ENCODE measurements at regions not wholly inside any gene's neighbourhood (a gene's known extent, or its start where the extent isn't known, plus 50 kb on each side); places are given as distances from the start of the nearest gene placed in this dataset.

DNA sequence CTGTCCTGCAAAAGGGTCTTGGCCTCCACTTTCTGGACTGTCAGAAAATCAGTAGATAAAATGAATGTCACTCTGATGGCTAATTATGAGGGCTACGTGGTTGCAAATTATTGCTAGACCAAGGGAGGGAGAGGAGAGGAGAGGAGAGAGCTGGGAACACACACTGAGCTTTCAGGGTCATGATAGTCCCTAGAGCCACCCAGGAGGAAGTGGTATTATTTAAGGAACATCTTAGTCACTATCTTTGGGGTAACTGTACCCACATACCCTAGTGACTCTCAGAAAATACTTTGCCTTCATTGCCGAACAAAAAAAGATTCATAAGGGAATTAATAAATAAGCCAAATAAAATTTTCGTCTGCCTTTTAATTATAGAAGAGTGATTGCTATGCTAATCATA is 642.3 kb upstream of the CFAP20DC start:
- FAIRE-seq (no peak), DNase-seq (ENCODE audit: low read depth) (no peak)
- peaks cover 2% of the 10 kb centered on the region for H3K36me3 Mint-ChIP-seq (ENCODE audit: low read depth, unreplicated experiment)
- no peaks in the 10 kb centered on the region for H3K79me2 ChIP-seq (ENCODE audit: insufficient read depth, low read length)
- no peak overlapping the region for H3K9ac ChIP-seq (ENCODE audit: low read length)
- no peaks in the 10 kb centered on the region for H3K27me3 ChIP-seq (ENCODE audit: insufficient read depth, low read length)
- no peak overlapping the region for H3K4me2 ChIP-seq (ENCODE audit: low read length)
- H3K4me3 ChIP-seq (ENCODE audit: insufficient read depth, low read depth, low read length), result no peak overlapping the region
- H3K27ac Mint-ChIP-seq (ENCODE audit: unreplicated experiment), result no peak overlapping the region
- no peaks in the 10 kb centered on the region for H3K4me1 Mint-ChIP-seq (ENCODE audit: low read depth, unreplicated experiment)
- no peak overlapping the region for H3K27ac ChIP-seq (ENCODE audit: low read depth, low read length)
- no peak overlapping the region for H3K4me3 Mint-ChIP-seq (ENCODE audit: unreplicated experiment)
- H3K9me3 Mint-ChIP-seq (ENCODE audit: unreplicated experiment), result peaks cover 2% of the 10 kb centered on the region
- no peaks in the 10 kb centered on the region for H3K36me3 ChIP-seq (ENCODE audit: insufficient read depth, low read length)
- no peak overlapping the region for H2AFZ ChIP-seq (ENCODE audit: low read depth, low read length)
- no peaks in the 10 kb centered on the region for H4K20me1 ChIP-seq (ENCODE audit: insufficient read depth, low read length)
- no peaks in the 10 kb centered on the region for H3K4me1 ChIP-seq (ENCODE audit: insufficient read depth, low read length)
- no peak for TF ChIP-seq EZH2 (IDR thresholded peaks at IDR 0.05; ENCODE audit: insufficient read depth, low read length)
- TF ChIP-seq, protein P1, sequence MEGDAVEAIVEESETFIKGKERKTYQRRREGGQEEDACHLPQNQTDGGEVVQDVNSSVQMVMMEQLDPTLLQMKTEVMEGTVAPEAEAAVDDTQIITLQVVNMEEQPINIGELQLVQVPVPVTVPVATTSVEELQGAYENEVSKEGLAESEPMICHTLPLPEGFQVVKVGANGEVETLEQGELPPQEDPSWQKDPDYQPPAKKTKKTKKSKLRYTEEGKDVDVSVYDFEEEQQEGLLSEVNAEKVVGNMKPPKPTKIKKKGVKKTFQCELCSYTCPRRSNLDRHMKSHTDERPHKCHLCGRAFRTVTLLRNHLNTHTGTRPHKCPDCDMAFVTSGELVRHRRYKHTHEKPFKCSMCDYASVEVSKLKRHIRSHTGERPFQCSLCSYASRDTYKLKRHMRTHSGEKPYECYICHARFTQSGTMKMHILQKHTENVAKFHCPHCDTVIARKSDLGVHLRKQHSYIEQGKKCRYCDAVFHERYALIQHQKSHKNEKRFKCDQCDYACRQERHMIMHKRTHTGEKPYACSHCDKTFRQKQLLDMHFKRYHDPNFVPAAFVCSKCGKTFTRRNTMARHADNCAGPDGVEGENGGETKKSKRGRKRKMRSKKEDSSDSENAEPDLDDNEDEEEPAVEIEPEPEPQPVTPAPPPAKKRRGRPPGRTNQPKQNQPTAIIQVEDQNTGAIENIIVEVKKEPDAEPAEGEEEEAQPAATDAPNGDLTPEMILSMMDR (IDR thresholded peaks at IDR 0.05; ENCODE audit: insufficient read depth, low read depth, low read length), result no peak
- no peaks in the 10 kb centered on the region for H3K9me3 ChIP-seq (ENCODE audit: insufficient read depth, low read depth, low read length)
- no peaks in the 10 kb centered on the region for H3K27me3 Mint-ChIP-seq (ENCODE audit: low read depth, unreplicated experiment)

DNA sequence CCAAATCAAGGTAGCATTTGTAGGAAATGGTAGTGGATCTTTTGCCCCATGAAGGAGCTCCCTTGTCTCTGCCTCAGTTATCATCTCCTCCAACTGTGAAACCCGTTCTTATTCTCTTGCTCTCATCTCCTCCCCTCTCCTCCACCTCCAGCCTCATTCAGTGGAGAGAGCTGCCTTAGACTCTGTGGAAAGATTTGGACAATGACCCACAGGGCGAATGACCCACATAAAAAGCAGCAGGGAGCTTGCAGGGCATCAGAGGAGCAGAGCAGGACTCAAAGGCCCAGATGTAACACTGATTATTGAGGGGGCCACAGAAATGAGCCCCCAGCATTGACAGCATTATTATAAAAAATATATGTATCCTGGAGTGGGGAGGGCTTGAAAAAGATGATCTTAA is 641.1 kb upstream of the CFAP20DC start:
- DNase-seq (ENCODE audit: low read depth), result no peak
- Mint-ChIP-seq H3K27me3 (ENCODE audit: low read depth, unreplicated experiment) (no peaks in the 10 kb centered on the region), H3K4me3 (ENCODE audit: unreplicated experiment) (no peak overlapping the region), H3K36me3 (ENCODE audit: low read depth, unreplicated experiment) (peaks cover 2% of the 10 kb centered on the region), H3K4me1 (ENCODE audit: low read depth, unreplicated experiment) (no peaks in the 10 kb centered on the region), H3K9me3 (ENCODE audit: unreplicated experiment) (peaks cover 2% of the 10 kb centered on the region), H3K27ac (ENCODE audit: unreplicated experiment) (no peak overlapping the region)
- Histone ChIP-seq H3K27me3 (ENCODE audit: insufficient read depth, low read length) (no peaks in the 10 kb centered on the region), H3K4me1 (ENCODE audit: insufficient read depth, low read length) (no peaks in the 10 kb centered on the region), H2AFZ (ENCODE audit: low read depth, low read length) (no peak overlapping the region), H3K9me3 (ENCODE audit: insufficient read depth, low read depth, low read length) (no peaks in the 10 kb centered on the region), H3K36me3 (ENCODE audit: insufficient read depth, low read length) (no peaks in the 10 kb centered on the region), H3K4me2 (ENCODE audit: low read length) (no peak overlapping the region), H3K79me2 (ENCODE audit: insufficient read depth, low read length) (no peaks in the 10 kb centered on the region), H4K20me1 (ENCODE audit: insufficient read depth, low read length) (no peaks in the 10 kb centered on the region), H3K9ac (ENCODE audit: low read length) (no peak overlapping the region), H3K4me3 (ENCODE audit: insufficient read depth, low read depth, low read length) (no peak overlapping the region), H3K27ac (ENCODE audit: low read depth, low read length) (no peak overlapping the region)
- FAIRE-seq, result no peak
- no peak for TF ChIP-seq EZH2 (IDR thresholded peaks at IDR 0.05; ENCODE audit: insufficient read depth, low read length)
- TF ChIP-seq, protein P1 (IDR thresholded peaks at IDR 0.05; ENCODE audit: insufficient read depth, low read depth, low read length), result no peak

DNA sequence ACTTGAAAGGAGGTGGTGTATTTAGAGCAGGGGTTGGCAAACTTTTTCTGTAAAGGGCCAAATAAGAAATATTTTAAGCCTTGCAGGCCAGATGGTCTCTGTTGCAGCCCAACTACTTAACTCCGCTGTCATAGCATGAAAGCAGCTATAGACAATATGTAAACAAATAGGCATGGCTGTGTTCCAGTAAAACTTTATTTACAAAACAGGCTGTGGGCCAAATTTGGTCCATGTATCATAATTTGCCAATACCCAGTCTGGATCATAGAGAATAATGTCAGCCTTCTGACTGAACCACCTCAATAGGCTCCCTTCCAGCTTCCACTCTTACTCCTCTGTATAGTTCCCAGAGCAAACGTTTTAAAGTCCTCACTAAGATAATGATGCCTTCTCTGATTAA is 638.8 kb upstream of the CFAP20DC start:
- Histone ChIP-seq H3K4me2 (ENCODE audit: low read length) (no peak overlapping the region), H4K20me1 (ENCODE audit: insufficient read depth, low read length) (no peaks in the 10 kb centered on the region), H2AFZ (ENCODE audit: low read depth, low read length) (no peak overlapping the region), H3K9me3 (ENCODE audit: insufficient read depth, low read depth, low read length) (no peaks in the 10 kb centered on the region), H3K27me3 (ENCODE audit: insufficient read depth, low read length) (no peaks in the 10 kb centered on the region), H3K36me3 (ENCODE audit: insufficient read depth, low read length) (no peaks in the 10 kb centered on the region), H3K27ac (ENCODE audit: low read depth, low read length) (no peak overlapping the region), H3K4me3 (ENCODE audit: insufficient read depth, low read depth, low read length) (no peak overlapping the region), H3K4me1 (ENCODE audit: insufficient read depth, low read length) (no peaks in the 10 kb centered on the region), H3K79me2 (ENCODE audit: insufficient read depth, low read length) (no peaks in the 10 kb centered on the region), H3K9ac (ENCODE audit: low read length) (no peak overlapping the region)
- FAIRE-seq (no peak), DNase-seq (ENCODE audit: low read depth) (no peak)
- H3K27ac Mint-ChIP-seq (ENCODE audit: unreplicated experiment), result no peak overlapping the region
- no peak overlapping the region for H3K4me3 Mint-ChIP-seq (ENCODE audit: unreplicated experiment)
- H3K27me3 Mint-ChIP-seq (ENCODE audit: low read depth, unreplicated experiment), result peaks cover 2% of the 10 kb centered on the region
- no peaks in the 10 kb centered on the region for H3K9me3 Mint-ChIP-seq (ENCODE audit: unreplicated experiment)
- TF ChIP-seq, protein P1 (IDR thresholded peaks at IDR 0.05; ENCODE audit: insufficient read depth, low read depth, low read length), result no peak
- no peak for TF ChIP-seq EZH2 (IDR thresholded peaks at IDR 0.05; ENCODE audit: insufficient read depth, low read length)
- no peaks in the 10 kb centered on the region for H3K4me1 Mint-ChIP-seq (ENCODE audit: low read depth, unreplicated experiment)
- H3K36me3 Mint-ChIP-seq (ENCODE audit: low read depth, unreplicated experiment), result no peaks in the 10 kb centered on the region
